GM06990 (cell line): ENCODE measurements at regions not wholly inside any gene's neighbourhood (a gene's known extent, or its start where the extent isn't known, plus 50 kb on each side); places are given as distances from the start of the nearest gene placed in this dataset.

Experiments used
- DNase-seq: peaks from one replicate; pipeline ENCODE4 v3.0.0-alpha.2; 2011; ENCODE audit not compliant: insufficient read length; ENCODE audit errors: extremely low read depth
- H3K27me3 ChIP-seq: replicated peaks from 2 replicates; pipeline ENCODE4 v1.6.0; 2011; ENCODE audit warnings: low read length; ENCODE audit not compliant: control insufficient read depth, insufficient read depth
- H3K36me3 ChIP-seq: 2 replicates; pipeline ENCODE4 v1.5.1; 2011; ENCODE audit warnings: low read length; ENCODE audit not compliant: control insufficient read depth, insufficient read depth
- H3K4me3 ChIP-seq: replicated peaks from 2 replicates; pipeline ENCODE4 v1.5.1; 2011; ENCODE audit warnings: low read depth, mild to moderate bottlenecking, control low read depth, low read length
- CTCF ChIP-seq: IDR thresholded peaks from 2 replicates; pipeline ENCODE4 v1.5.1; 2011; ENCODE audit warnings: low read length, control low read depth, mild to moderate bottlenecking, inconsistent platforms; ENCODE audit not compliant: insufficient read depth, poor library complexity, severe bottlenecking

DNA sequence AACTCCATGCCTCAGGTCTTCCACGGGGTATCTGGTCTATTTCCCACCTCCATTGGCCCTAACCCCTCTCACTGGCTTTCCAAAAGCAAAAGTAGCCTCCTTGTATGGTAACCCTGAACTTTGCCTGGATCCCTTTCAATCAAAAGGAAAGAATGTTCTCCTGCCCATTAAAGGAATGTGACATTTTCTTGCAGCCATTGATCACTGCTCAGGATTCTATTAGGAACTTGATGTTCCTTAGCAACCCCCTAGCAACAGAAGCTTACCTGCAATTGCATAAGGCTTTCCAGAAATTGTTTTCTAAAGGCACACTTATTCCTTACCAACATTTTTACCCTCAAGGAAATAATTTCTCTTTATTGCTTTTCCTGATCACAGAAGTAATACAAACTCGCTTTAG lies 91.4 kb upstream of the AGAP1 start:
- no peak for DNase-seq
- TF ChIP-seq CTCF, result no peak
- no peaks in the 10 kb centered on the region for H3K27me3 ChIP-seq
- no peaks in the 10 kb centered on the region for H3K36me3 ChIP-seq
- H3K4me3 ChIP-seq, result no peak overlapping the region

DNA sequence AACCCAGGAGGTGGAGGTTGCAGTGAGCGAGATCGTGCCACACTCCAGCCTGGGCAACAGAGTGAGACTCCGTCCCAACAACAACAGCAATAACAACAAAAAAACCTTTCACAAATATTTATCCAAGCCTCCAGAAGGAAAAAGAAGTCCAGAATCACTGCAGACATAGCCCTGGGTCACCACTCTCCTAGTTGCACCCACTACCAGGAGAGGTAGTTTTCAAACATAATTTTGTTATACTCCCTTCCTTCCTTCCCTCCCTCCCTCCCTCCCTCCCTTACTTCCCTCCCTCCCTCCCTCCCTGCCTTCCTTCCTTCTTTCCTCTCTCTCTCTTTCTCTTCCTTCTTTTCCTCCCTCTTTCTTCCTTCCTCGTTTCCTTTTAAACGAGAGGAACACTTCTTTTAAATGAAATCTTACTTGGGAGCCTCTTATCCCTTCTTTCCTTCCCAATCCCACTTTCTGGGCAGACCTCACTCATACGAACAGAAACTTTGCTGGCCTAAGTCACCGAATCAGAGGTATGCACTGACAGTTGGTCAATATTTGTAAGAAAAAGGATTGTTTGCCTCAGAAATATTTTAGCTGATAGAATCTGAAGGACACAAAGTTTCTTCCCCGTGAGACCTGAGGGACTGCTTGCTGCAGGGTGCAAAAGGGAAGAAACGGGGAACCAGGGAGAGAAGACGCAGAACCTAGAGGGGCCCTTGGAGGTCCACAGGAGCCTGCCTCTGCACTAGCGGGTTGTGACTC lies 88.1 kb upstream of the AGAP1 start:
- no peak for DNase-seq
- Histone ChIP-seq H3K4me3 (no peak overlapping the region), H3K36me3 (no peaks in the 10 kb centered on the region), H3K27me3 (no peaks in the 10 kb centered on the region)
- no peak for TF ChIP-seq CTCF

GRCh38 chr2:235406430-235406829 lies 87.4 kb upstream of the AGAP1 start:
- Histone ChIP-seq H3K36me3 (no peaks in the 10 kb centered on the region), H3K27me3 (no peaks in the 10 kb centered on the region), H3K4me3 (no peak overlapping the region)
- no peak for DNase-seq
- no peak for TF ChIP-seq CTCF

DNA sequence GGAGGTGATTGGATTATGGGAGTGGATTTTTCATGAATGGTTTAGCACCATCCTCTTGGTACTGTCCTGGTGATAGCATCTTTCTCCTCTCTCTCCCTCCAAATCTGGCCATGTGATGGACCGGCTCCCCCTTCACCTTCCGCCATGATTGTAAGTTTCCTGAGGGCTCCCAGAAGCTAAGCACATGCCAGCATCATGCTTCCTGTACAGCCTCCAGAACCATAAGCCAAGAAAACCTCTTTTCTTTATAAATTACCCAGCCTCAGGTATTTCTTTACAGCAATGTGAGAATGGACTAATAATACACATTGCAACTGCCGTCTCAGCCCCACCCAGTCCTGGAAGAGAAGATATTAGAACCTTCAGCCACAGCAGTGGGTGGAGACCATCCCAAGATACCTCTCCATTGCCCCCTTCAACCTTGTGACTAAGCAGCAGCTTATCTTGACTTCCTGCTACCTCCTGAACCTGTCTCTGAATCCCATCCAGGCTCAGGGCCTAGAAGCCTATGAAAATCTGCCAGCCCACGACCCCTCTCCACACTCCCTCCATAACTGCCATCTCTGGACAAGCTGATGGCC lies 81.8 kb upstream of the AGAP1 start:
- no peaks in the 10 kb centered on the region for H3K27me3 ChIP-seq
- no peak for TF ChIP-seq CTCF
- no peak overlapping the region for H3K4me3 ChIP-seq
- H3K36me3 ChIP-seq, result no peaks in the 10 kb centered on the region
- DNase-seq, result no peak

- TF ChIP-seq CTCF, result no peak
- no peak overlapping the region for H3K4me3 ChIP-seq
- no peaks in the 10 kb centered on the region for H3K27me3 ChIP-seq
- H3K36me3 ChIP-seq, result no peaks in the 10 kb centered on the region
- DNase-seq, result no peak
Observed at GRCh38 chr2:235413064-235413463, 80.8 kb upstream of the AGAP1 start.

DNA sequence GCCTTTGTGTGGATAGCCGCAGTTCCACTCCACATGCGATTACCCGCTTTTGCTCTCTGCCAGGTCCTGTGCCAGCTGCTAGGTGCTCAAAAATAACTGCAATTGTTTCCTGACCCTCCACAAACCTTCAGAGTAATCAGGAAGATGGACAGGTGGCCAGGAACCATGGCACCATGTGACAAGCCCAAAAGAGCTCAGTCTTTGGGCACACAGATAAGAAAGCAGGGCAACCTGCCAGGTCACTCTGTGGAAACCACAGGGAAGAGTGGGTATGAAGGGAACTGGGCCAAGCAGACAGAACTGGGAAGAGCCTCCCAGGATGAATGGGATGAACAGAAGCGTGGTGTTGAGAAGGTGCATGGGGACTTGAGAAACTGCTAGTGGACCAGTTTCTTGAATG lies 79.4 kb upstream of the AGAP1 start:
- Histone ChIP-seq H3K36me3 (no peaks in the 10 kb centered on the region), H3K4me3 (no peak overlapping the region), H3K27me3 (no peaks in the 10 kb centered on the region)
- no peak for TF ChIP-seq CTCF
- DNase-seq, result no peak
